HG03159 (cell line): ENCODE measurements at regions not wholly inside any gene's neighbourhood (a gene's known extent, or its start where the extent isn't known, plus 50 kb on each side); places are given as distances from the start of the nearest gene placed in this dataset.
"Not testable (repeated sequence)": the region's sequence is repeated elsewhere in the genome, so short reads cannot be mapped to it uniquely, and the experiment has no call there.

Experiments used
- ATAC-seq: cut with Tn5 transposase; IDR thresholded peaks from one replicate; pipeline ENCODE4 v1.9.1; 2021; ENCODE audit warnings: mild to moderate bottlenecking, moderate library complexity; ENCODE audit not compliant: unreplicated experiment

DNA sequence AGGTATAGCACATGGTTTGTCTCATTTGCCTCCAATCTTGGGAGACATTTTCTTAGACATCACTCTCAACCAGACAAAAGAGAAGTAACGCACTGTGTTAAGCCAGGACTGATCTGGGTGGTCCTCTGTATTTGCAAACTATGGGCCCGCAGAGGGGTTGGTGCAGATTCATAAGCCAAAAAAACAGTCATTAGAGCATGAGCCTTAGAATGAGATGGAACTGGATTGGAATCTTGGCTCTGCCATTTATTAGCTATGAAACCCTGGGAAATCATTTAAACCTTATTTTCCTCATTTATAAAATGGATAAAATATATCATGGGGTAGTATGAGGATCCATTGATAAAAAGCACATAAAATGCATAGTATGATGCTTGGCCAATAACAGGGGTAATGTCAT is 213.5 kb upstream of the APCDD1 start:
- ATAC-seq: no peak

DNA sequence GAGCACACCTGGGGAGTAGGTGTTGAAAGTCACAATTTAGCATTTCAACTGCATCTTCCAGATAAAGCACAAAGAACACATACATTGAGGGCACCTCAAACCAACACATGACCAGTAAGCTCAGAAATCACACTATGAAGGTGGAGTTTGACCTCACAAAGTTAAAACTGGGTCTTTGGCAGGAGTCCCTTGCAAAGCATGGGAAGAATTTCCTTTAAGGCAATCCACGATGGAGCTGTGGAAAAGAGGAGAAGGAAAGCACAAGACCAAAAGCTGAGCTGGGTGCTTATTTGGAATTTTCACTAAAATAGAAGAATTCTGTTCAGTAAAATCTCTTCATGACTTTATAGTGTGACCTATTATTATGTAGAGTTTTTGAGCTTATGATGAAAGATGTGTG is 212.9 kb upstream of the APCDD1 start:
- ATAC-seq: no peak

DNA sequence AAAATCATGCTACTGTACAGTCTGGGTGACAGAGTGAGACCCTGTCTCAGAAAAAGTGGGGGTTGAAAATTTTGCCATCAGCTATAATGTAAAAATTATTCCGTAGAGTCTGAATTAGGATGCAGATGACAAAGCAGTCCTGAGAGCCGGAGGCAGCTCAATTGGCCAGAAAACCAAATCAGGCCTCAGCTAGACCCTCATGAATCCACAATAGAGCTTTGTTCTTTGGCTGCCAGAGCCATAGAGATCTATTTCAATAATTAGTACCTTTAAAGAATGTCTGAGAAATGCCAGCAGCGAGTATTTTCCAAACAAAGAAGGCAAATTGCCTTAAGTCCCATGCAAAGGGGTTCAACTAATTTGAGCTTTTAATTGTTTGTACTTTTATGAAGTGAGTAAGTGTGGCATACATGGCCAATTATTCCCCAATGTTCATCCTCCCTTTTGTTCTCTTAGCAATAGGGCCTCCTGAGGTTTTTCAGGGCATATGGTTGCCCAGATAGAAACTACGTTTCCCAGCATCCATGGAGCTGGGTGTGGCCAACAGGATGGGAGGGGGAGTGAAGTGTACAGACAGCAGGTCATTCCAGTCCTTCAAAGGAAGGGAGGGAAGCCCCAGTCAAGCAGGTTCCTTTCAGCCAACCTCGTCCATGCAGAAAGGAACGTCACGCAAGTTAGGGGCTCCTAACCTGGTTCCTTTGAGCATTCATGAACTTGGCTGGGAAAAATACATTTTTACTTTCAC is 211.3 kb upstream of the APCDD1 start:
- ATAC-seq: no peak

DNA sequence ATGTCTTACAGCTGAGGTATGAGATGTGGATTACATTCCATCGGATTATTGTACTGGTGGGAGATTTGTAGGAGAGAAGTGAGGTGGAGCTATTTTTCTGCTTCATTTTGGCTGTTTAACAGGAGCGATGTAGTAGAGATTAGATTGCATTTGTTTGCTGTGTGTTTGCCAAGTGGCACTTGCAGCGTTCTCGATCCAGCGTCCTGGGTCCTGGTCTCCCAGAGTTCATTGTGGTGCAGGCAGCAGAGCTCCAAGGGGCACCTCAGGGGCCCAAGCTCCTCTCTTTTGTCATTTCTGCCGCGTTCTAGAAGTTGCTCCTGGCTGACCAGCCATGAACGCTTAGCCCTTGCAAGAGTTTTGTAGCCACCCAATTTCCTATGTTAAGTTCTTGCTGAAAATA is 210.1 kb upstream of the APCDD1 start:
- ATAC-seq: no peak

DNA sequence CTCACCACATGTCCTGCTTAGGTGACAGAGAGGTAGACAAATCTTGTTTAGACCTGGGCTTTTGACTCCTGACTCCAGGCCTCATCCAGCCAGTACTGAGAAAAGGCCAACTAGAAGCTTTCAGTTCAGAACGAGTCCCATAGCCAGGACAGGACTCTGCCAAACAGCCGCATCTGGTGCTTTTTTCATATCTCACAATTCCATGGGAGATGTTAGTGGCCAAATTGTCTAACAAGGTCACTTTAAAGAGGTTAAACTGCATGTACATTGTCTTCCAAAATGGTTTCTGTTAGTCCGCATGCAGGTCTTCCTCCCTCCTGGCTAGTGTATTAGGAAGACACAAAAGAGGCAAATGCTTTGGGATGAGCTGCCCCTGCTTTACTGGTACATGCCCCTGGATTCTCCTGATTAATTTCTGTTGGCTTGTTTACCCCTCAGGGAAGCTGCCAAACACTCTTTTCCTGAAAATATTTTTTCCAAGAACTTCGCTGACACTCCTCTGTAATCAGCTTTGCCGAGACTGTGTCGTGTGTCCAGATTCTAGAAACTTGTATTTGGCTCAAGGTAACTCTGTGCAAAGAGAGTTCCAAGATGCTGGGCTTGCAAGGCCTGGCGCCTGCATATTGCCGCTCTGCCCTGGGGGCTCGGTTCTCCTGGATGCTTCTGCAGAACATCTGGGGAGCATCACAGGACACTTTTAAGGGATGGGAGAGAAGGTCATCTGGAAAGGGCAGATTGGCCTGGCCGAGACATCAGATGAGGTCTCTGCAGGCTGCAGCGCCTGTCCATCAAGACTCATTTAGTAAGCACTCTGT is 209.2 kb upstream of the APCDD1 start:
- no peak for ATAC-seq

DNA sequence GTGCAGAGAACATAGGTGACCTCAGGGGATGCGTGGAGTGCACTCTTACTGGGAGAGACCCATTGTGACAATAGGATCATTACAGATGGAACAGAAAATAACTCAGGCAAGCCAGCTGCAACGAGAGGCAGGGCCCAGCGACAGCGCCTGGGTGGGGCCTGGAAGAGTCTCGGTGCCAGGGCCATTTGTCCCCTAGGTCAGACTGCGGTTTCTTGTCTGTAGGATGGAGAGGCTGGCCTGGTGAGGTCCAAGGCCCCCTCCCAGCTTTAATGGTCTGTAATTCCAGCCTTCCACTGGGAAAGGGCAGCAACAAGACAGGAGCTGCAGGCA is 208.6 kb upstream of the APCDD1 start:
- ATAC-seq: no peak

DNA sequence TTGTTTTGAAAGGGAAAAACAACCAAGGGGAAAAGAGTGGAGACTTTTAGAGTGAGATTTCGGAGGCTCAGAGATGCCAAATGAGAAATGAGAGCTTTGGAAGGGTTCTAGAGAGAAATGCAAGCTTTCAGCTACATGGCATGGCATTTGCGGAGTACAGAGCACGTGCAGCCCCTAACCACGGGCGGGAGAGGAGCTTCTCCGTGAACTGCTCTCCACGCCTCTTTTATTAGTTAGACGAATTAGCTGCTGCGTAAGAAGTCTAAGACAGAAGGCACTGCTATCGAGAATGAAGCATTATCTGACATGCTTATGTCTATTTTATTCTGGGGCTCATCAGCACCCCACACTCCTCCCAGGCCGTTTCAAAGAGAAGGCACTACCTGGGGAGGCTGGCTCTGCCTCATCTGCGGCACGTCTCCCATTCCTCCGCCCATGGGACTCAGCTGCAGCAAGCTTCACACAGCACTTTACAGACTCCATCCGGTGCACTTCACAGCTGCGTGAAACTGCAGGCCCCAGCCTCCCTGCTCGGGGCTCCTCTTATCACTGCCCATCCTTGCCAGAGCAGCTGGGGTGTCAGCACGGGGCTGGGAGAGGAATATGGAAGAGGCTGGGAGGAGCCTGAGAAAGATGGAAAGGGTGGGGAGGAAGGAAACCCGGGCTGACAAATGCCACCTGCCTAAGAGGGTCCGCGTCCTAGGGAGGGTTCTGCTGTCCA is 207.3 kb upstream of the APCDD1 start:
- ATAC-seq: no peak

DNA sequence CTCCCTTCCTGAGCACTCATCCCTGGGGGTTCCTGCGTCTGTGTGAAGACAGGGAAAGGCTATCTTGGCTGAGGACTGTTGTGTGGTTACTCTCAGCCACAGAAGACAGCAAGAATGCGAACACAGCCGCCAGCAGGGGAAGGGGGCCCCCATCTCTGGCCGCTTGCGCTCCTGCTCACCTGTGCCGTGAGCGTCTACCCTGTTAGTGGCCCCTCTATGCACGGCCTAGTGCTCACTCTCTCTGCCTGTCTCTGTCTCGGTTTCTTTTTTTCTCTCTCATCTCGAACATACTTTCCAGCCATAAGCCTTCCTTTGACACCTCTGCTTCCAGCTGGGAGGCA is 206.7 kb upstream of the APCDD1 start:
- ATAC-seq: no peak

DNA sequence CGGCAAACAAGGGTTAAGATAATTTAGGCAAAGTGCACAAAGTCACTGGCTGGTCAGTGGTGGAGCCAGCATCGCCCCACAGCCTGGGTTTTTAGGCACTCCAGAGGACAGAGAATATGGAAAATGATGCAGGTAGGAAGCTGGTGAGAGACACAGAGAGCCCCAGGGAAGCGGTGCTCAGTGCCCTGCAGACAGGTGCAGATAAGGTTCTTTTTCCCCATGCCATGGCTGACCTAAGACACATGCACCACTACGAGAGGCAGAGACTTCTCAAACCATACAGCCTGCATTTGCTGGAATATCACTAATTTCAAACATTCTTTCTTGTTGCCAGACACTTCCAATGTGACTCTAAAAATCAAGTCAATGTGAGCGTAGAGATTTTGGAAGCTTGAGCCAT is 205.7 kb upstream of the APCDD1 start:
- no peak for ATAC-seq

DNA sequence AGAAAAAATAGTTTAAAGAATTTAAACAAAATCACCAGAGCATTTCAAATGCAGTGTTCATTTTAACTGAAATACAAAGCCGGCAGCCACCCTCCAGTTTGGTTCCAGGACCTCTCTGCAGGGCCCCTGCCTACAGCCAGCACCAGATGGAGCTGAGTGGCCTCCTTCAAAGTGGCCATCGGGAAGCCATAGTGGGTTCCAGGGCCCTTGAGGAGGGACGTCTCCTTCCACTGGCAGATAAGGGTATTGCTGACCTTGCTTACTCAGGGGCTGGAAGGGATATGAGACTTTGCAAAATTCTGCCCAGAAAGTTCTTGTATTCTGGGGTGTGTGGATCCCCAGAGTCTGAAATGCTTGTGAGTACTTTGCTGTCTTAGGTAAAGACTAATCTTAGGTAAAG is 205.2 kb upstream of the APCDD1 start:
- no peak for ATAC-seq

DNA sequence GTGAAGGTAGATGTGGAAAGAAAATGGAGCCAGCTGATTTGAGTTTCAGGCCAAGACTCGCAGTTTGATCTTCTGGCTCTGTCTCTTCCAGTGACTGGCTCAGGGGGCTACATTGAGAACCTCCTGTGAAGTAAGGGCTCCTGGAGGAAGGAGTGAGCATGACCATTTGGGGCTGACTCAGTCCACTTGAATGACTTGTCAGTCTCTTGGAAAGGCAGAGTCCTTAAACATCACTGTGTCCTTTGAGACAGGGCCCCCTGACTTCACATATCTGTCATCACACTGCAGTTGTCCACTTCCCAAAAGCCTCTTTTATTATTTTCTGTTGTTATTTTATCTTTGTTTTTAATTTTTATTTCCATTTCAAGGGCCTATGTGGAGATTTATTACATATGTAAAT is 204.6 kb upstream of the APCDD1 start:
- ATAC-seq: no peak

DNA sequence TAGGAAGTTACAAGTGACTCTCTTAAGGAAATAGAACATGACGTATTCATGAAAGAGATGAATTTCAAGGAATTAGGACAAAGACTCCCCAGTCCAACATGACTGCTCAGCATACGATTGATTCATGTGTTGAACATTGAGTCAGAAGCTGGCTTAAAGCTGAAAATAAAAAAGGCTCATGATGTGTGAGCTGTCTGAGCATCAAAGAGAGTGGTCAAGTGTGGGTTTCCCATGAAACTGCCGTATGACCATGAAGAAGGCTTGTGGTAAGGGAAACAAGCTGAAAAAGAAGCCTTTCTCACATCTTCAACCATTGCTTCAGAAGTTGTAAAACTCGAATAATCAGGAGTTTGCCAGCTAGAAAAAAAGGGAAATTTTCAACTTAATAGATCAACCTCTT is 201.9 kb upstream of the APCDD1 start:
- no peak for ATAC-seq

DNA sequence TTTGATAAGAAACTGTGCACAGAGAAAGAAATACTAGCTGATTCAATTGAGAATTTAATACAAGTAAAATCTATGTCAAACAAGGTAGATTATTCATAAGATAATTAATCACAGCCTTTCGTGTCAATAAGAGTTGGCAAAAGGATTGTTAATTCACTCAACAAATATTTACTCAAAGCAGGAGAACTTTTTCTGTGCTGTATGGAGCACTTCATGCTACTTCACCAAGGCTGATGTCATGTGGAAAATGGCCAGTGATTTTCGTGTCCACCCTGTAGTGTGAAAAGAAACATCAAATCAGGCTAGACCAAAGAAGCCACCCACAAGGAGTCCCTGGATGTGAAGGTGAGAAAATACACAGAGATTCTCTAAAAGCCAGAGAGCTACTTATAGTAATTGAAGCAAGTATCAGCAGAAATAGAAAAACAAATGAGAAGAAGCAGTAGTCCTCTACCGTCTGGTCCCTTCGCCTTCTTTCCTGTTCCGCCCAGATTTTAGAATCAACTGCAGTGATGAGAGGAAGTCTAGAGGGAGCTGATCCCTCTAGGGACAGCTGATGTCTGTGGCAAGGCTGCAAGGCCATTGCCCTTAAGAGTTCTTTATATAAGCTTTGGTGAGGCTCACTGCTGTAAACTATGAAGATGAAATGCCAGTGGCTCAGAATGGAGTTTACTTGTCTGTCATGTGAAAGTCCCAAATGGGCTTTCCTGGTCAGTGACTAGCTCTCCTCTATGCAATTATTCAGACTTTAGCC is 201.3 kb upstream of the APCDD1 start:
- ATAC-seq: no peak

DNA sequence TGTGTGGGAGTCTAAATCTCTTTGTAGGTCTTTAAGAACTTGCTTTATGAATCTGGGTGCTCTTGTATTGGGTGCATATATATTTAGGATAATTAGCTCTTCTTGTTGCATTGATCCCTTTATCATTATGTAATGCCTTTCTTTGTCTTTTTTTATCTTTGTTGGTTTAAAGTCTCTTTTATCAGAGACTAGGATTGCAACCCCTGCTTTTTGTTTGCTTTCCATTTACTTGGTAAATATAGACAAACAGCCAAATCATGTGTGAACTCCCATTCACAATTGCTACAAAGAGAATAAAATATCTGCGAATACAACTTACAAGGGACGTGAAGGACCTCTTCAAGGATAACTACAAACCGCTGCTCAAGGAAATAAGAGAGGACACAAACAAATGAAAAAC is 198.2 kb upstream of the APCDD1 start:
- ATAC-seq: not testable (repeated sequence)

DNA sequence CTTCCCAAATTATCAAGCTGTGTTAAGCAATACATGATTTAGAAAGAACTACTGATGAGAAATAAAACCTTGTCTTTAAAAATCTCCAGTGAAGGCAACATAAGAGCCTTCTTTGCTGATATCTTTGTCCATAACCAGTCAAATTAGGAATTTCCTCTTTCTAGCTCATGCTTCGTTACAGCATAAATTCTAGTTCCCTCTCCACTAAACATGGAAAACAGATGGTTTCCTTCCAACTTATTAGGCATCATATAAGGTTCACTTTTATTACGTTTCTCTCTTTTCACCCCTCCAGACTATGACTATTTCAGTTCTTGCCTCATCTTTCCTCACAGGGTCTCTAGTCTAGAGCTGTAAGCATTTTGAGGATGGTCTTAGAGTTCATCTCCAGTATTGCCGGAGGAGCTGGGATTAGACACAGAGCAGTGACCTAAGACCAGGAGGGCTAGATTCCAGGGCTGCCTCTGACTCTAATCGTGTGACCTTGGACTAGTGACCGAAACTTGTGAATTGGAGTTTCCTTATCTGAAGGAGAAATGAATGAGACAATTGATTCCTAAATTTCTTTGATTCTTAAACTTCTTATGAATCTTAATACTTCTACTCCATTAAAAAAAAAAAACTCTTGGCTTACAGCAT is 195.5 kb upstream of the APCDD1 start:
- no peak for ATAC-seq

DNA sequence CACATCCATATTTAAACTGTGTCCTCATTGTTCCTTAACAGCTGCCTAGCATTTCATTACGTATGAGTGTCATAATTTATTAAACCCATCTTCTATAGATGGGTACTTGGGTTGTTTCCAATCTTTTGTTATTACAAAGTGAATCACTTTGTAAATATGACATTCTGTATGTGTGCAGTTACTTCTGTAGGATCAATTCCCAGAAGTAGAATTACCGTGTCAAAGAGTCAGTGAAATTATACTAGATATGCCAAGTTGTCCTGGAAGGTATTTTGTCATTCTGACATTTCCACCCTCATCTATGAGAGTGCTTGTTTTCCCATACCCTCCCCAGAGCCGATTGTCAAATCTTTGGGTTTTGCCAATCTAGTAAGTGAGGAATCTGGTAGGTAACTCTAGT is 194.5 kb upstream of the APCDD1 start:
- ATAC-seq: no peak

DNA sequence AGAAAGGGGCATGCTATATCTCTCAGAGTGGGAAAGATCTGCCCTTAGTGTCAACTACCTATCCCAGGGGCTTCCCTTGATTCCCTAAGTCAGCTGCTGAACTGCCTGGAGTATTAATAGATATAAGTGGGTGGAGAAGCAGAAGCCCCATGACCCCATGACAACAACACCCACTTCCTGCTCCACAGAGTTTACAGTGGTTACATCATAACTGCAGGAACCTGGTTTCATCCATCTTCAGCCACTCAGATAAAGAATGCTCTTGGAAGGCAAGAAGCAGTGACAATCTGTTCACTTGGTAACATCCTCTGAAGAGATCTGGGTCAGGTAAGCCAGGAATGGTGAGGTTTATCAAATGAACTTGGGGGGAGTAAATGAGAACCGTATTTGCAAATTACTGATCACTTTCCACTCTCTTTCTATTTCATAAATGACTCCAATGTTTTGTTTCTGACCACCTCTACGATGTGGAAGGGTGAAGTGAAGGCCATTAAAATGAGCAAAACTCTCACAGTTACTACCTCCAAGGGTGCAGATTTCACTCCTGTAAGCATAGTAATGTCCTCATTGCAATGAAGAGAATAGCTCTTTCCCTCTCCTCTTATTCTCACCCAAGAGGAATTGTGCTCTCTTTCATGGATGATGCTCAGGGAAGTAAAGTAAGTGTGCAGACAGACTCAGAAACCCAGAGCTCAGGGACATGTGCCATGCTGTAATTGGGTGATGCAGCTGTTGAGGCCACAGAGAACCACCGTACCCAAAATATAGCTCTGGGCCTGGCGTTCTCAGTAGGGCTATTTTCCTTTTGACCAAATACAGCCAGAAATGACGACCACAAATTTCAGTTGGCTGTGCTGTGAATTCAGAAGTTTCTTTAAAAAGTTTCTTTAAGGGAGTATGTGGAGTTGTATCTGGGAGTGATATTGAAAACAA is 192.8 kb upstream of the APCDD1 start:
- no peak for ATAC-seq

DNA sequence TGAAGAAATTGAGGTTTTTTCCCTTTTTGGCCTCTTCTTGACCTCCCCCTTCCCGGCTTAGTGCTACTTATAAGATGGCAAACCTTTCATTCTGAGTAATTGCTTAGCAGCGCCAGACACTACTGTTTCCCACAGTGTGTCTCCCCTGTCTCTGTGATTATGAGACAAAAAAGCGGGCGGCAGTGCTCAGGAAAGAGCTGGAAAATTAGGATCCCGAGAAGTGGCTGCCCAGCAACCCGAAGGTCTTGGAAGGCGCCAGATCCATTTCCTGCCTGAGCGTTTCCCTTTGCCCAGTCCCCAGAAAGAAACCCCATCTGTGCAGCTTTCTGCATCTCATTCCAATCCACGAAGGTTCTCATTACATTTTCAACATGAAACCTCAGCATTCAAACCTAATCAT is 191.9 kb upstream of the APCDD1 start:
- no peak for ATAC-seq

DNA sequence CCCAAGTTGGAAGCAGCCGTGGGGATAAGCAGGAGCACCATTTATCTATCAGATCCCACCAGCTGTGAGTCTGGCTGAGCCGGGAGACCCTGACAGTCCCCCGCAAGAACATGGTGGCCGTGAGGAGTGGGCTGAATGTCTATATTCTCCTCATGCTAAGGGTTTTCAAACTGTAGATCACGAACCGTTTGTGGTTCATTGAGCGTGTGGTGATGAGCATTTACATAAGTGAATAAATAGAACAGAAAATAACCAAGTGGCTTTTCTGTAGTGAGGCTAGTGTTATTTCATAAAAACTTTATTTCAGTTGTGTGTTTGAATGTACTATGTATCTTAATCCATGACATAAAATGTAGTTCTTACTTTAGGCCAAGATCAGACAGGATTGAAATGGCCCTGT is 190.2 kb upstream of the APCDD1 start:
- ATAC-seq: no peak
